ENCODE measurements at regions not wholly inside any gene's neighbourhood (a gene's known extent, or its start where the extent isn't known, plus 50 kb on each side); places are given as distances from the start of the nearest gene placed in this dataset.

- Histone ChIP-seq H3K4me3 (ENCODE audit: low read depth, low read length) (no peak overlapping the region), H3K4me1 (peaks cover 59% of the 10 kb centered on the region), H3K9me3 (no peaks in the 10 kb centered on the region; the same call in 1 of the 2 replicates), H3K36me3 (ENCODE audit: control insufficient read depth, insufficient read depth, low read length) (no peaks in the 10 kb centered on the region), H3K27me3 (replicated peaks; ENCODE audit: control insufficient read depth, insufficient read depth, low read length) (no peaks in the 10 kb centered on the region)
- intact Hi-C loops (cut with micrococcal nuclease; ENCODE audit: unreplicated experiment) = no loop called here
- Mint-ChIP-seq H3K4me1 (ENCODE audit: low read depth, unreplicated experiment) (peaks cover 45% of the 10 kb centered on the region), H3K9me3 (ENCODE audit: unreplicated experiment) (no peaks in the 10 kb centered on the region), H3K4me3 (ENCODE audit: unreplicated experiment) (no peak overlapping the region), H3K27ac (ENCODE audit: unreplicated experiment) (peak overlapping the region; percentile 27), H3K27me3 (ENCODE audit: insufficient read depth, unreplicated experiment) (no peaks in the 10 kb centered on the region), H3K36me3 (ENCODE audit: insufficient read depth, unreplicated experiment) (no peaks in the 10 kb centered on the region)
- no peak for TF ChIP-seq CTCF (IDR thresholded peaks at IDR 0.05; ENCODE audit: insufficient read depth in 1 of 2, low read depth in 1 of 2, low read length in 1 of 2, severe bottlenecking in 1 of 2, unreplicated experiment in 1 of 2)
- CTCF ChIA-PET = interaction anchor here (1.4 kb wide), 1 partner anchor 9 kb away, joined by 3 read pairs; no protein-coding TSS in a partner anchor
- no TSS peak for BruUV-seq (replicated peaks)
- no peak for DNase-seq
- POLR2A ChIA-PET = interaction anchor here (0.5 to 0.6 kb wide), 2 partner anchors 58 to 1709 kb away, joined by 3 to 4 read pairs; no protein-coding TSS in a partner anchor
These were observed 87.4 kb upstream of the DRD2 start for GRCh38 chr11:113562576-113562975.

DNA sequence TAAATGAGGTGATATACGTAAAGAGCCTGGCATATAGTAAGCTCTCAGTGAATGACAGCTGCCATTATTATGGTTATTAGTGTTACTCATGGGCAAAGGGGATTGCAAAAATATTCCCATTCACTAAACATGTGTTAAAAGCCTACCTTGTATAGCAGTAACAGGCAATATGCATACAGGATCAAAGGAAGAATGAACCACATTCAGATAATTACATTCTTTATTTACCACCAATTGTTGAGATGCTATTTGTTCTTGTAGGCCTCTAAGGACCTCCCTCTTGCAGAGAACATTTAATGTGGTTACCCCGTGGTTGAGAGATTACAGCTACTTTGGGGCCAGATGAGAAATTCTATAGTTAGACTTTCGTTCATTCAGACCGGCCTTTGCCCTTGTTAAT, 82.7 kb upstream of the DRD2 start:
- no peak overlapping the region for H3K4me3 Mint-ChIP-seq (ENCODE audit: unreplicated experiment)

DNA sequence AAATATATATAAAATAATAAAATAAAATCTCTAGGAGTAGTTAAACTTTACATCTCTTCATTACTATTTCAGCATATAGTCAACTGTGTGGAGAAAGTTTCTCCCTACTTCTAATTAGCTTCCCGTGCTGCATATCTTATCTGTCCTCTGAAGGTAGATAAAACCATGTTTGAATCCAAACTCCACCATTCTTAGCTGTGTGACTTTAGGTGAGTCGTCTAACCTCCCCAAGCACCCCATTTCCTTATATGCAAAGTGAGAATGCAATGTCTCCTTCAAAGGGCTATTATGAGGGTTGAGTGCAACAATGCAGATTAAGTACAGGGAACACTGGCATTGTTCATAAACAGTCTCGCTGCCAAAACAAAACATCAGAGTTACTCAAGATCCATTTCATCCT, 80.8 kb upstream of the DRD2 start:
- Mint-ChIP-seq H3K27me3 (ENCODE audit: insufficient read depth, unreplicated experiment) (no peaks in the 10 kb centered on the region), H3K27ac (ENCODE audit: unreplicated experiment) (peak overlapping the region; percentile 63), H3K4me1 (ENCODE audit: low read depth, unreplicated experiment) (peaks cover 54% of the 10 kb centered on the region), H3K36me3 (ENCODE audit: insufficient read depth, unreplicated experiment) (no peaks in the 10 kb centered on the region), H3K9me3 (ENCODE audit: unreplicated experiment) (peaks cover 16% of the 10 kb centered on the region), H3K4me3 (ENCODE audit: unreplicated experiment) (no peak overlapping the region)
- DNase-seq = peak in 1 of 2 experiments; percentile 10
- Histone ChIP-seq H3K36me3 (ENCODE audit: control insufficient read depth, insufficient read depth, low read length) (no peaks in the 10 kb centered on the region), H3K9me3 (peaks cover 3% of the 10 kb centered on the region; the same call in 1 of the 2 replicates), H3K4me3 (ENCODE audit: low read depth, low read length) (no peak overlapping the region), H3K4me1 (peaks cover 80% of the 10 kb centered on the region), H3K27me3 (replicated peaks; ENCODE audit: control insufficient read depth, insufficient read depth, low read length) (no peaks in the 10 kb centered on the region)
- intact Hi-C loops (cut with micrococcal nuclease; ENCODE audit: unreplicated experiment) = no loop called here
- TF ChIP-seq CTCF (IDR thresholded peaks at IDR 0.05; ENCODE audit: insufficient read depth in 1 of 2, low read depth in 1 of 2, low read length in 1 of 2, severe bottlenecking in 1 of 2, unreplicated experiment in 1 of 2) = no peak
- POLR2A ChIA-PET = no interaction called here
- BruUV-seq (replicated peaks) = no TSS peak
- CTCF ChIA-PET = interaction anchor here (0.6 to 3.2 kb wide), 3 partner anchors 23 to 174 kb away, joined by 3 to 18 read pairs (median 4); no protein-coding TSS in a partner anchor

More for the DNA sequence above, 82.7 kb upstream of the DRD2 start:
- no peaks in the 10 kb centered on the region for H3K9me3 Mint-ChIP-seq (ENCODE audit: unreplicated experiment)
- peaks cover 58% of the 10 kb centered on the region for H3K4me1 Mint-ChIP-seq (ENCODE audit: low read depth, unreplicated experiment)
- intact Hi-C loops (cut with micrococcal nuclease; ENCODE audit: unreplicated experiment) = no loop called here
- Histone ChIP-seq H3K36me3 (ENCODE audit: control insufficient read depth, insufficient read depth, low read length) (no peaks in the 10 kb centered on the region), H3K4me3 (ENCODE audit: low read depth, low read length) (no peak overlapping the region), H3K27me3 (replicated peaks; ENCODE audit: control insufficient read depth, insufficient read depth, low read length) (no peaks in the 10 kb centered on the region), H3K9me3 (peaks cover 3% of the 10 kb centered on the region; the same call in 1 of the 2 replicates), H3K4me1 (peaks cover 87% of the 10 kb centered on the region)
- no peaks in the 10 kb centered on the region for H3K36me3 Mint-ChIP-seq (ENCODE audit: insufficient read depth, unreplicated experiment)
- TF ChIP-seq CTCF (IDR thresholded peaks at IDR 0.05; ENCODE audit: insufficient read depth in 1 of 2, low read depth in 1 of 2, low read length in 1 of 2, severe bottlenecking in 1 of 2, unreplicated experiment in 1 of 2) = no peak
- no peak for DNase-seq
- no TSS peak for BruUV-seq (replicated peaks)
- H3K27ac Mint-ChIP-seq (ENCODE audit: unreplicated experiment) = no peak overlapping the region
- H3K27me3 Mint-ChIP-seq (ENCODE audit: insufficient read depth, unreplicated experiment) = no peaks in the 10 kb centered on the region
- CTCF ChIA-PET = no interaction called here
- POLR2A ChIA-PET = no interaction called here
